ENCODE measurements at regions not wholly inside any gene's neighbourhood (a gene's known extent, or its start where the extent isn't known, plus 50 kb on each side); places are given as distances from the start of the nearest gene placed in this dataset.
"Not testable (repeated sequence)": the region's sequence is repeated elsewhere in the genome, so short reads cannot be mapped to it uniquely, and the experiment has no call there.

DNA sequence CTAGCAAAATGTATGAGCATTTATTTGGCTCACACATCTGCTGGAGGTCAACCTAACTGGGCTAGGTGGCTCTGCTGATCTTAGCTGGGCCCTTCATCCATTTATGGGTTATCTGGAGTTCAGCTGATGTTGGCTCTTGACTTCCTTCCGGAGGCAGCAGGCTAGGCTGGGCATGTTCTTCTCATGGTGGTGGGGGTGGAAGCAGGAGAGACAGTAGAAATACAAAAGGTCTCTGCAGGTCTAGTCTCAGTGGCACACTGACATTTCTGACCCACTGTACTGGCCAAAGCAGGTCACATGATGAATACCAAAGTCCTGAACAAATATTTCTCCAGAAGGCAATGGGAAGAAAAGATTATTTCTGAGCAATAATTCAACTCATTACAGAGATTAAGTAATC, 334.6 kb downstream of the CRPPA start:
- no peak for DNase-seq
- H3K36me3 ChIP-seq: no peaks in the 10 kb centered on the region
- 0 out of 2 replicates have a peak, but pooled peaks cover 7% of the 10 kb centered on the region for H3K4me1 ChIP-seq
- no peaks in the 10 kb centered on the region for H3K27me3 ChIP-seq
- H3K9me3 ChIP-seq: no peaks in the 10 kb centered on the region
- TF ChIP-seq, protein P1, sequence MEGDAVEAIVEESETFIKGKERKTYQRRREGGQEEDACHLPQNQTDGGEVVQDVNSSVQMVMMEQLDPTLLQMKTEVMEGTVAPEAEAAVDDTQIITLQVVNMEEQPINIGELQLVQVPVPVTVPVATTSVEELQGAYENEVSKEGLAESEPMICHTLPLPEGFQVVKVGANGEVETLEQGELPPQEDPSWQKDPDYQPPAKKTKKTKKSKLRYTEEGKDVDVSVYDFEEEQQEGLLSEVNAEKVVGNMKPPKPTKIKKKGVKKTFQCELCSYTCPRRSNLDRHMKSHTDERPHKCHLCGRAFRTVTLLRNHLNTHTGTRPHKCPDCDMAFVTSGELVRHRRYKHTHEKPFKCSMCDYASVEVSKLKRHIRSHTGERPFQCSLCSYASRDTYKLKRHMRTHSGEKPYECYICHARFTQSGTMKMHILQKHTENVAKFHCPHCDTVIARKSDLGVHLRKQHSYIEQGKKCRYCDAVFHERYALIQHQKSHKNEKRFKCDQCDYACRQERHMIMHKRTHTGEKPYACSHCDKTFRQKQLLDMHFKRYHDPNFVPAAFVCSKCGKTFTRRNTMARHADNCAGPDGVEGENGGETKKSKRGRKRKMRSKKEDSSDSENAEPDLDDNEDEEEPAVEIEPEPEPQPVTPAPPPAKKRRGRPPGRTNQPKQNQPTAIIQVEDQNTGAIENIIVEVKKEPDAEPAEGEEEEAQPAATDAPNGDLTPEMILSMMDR (IDR thresholded peaks at IDR 0.05; ENCODE audit: low read depth, low read length): no peak
- no peak overlapping the region for H3K4me3 ChIP-seq (ENCODE audit: low read depth, low read length)

DNA sequence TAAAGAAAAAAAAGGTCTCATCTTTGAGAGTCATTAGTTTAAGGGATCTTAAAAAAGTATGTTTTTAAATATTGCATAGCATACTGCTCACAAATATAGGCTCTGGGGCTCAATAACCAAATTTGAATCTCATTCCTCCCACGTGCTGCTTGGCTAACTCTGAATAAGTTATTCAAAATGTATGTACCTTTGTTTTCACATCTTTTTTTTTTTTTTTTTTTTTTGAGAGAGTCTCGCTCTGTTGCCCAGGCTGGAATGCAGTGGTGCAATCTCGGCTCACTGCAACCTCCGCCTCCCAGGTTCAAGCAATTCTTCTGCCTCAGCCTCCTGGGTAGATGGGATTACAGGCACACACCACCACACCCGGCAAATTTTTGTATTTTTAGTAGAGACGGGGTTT, 335.6 kb downstream of the CRPPA start:
- DNase-seq: not testable (repeated sequence)

DNA sequence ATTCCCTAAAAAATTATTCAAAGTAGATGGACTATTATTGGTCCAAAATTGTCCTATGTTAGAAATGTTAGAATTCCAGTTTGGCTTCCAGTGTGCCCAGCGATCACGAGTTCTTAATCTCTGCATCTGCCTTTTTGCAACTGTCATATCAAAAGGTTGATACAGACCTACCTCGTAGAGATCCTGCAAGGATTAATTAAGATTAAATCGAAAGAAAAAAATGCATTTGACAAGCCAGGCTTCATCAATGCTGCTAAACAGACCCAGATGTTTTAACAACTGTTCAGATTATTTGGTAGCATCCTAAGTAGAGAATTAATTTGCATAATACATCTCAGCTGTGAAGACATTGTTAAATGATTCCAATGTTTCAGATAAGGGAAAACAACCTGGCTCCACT, 336.5 kb downstream of the CRPPA start:
- H3K4me3 ChIP-seq (ENCODE audit: low read depth, low read length): no peak overlapping the region
- no peaks in the 10 kb centered on the region for H3K36me3 ChIP-seq
- no peak for DNase-seq
- TF ChIP-seq, protein P1 (IDR thresholded peaks at IDR 0.05; ENCODE audit: low read depth, low read length): no peak
- H3K9me3 ChIP-seq: no peaks in the 10 kb centered on the region
- no peaks in the 10 kb centered on the region for H3K27me3 ChIP-seq
- 0 out of 2 replicates have a peak, but pooled peaks cover 7% of the 10 kb centered on the region for H3K4me1 ChIP-seq

More for the DNA sequence above, 335.6 kb downstream of the CRPPA start:
- not testable (repeated sequence) for H3K9me3 ChIP-seq; H3K36me3 ChIP-seq; H3K27me3 ChIP-seq; H3K4me1 ChIP-seq; H3K4me3 ChIP-seq (ENCODE audit: low read depth, low read length)

DNA sequence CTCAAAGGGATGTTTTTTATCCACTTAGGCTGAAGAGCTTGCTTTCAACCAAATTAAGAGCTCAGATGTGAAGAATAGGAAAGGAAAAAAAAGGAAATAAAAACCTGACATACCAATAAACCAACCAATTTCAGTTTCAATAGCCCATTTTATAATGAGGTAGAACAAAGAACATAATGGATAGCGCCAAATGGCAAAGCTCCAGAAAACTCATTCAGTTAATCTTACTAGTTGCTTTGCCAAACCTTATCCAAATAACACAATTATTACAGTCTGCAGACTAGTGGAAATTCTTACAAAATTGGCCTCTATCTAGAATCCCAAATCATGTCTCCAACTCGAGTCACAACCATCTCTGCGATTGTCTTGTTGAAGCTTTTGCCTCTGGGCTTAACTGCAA, 337.0 kb downstream of the CRPPA start:
- Histone ChIP-seq H3K4me1 (0 out of 2 replicates have a peak, but pooled peaks cover 7% of the 10 kb centered on the region), H3K9me3 (no peaks in the 10 kb centered on the region), H3K36me3 (no peaks in the 10 kb centered on the region), H3K4me3 (ENCODE audit: low read depth, low read length) (no peak overlapping the region), H3K27me3 (no peaks in the 10 kb centered on the region)
- TF ChIP-seq, protein P1 (IDR thresholded peaks at IDR 0.05; ENCODE audit: low read depth, low read length): no peak
- no peak for DNase-seq

DNA sequence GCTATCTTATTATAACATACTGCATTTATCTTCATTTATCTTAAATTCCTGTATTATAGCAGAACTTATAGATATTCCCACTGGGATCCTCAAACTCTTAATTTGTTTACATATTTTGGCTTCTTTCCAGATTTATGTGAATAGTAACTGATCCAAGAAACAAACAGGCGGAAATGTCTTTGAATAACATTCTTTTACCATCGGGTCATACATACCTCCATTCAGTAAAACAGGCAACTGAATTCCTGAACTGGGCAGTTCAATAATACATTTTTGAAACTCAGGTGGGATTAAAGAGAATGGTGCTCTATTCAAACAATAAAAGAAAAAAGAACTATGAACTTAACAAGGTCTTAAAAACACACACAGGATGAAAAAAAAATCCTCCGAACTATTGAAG, 337.4 kb downstream of the CRPPA start:
- H3K9me3 ChIP-seq: no peaks in the 10 kb centered on the region
- H3K4me1 ChIP-seq: 0 out of 2 replicates have a peak, but pooled peaks cover 7% of the 10 kb centered on the region
- TF ChIP-seq, protein P1 (IDR thresholded peaks at IDR 0.05; ENCODE audit: low read depth, low read length): no peak
- no peak overlapping the region for H3K4me3 ChIP-seq (ENCODE audit: low read depth, low read length)
- no peaks in the 10 kb centered on the region for H3K27me3 ChIP-seq
- H3K36me3 ChIP-seq: no peaks in the 10 kb centered on the region
- no peak for DNase-seq

DNA sequence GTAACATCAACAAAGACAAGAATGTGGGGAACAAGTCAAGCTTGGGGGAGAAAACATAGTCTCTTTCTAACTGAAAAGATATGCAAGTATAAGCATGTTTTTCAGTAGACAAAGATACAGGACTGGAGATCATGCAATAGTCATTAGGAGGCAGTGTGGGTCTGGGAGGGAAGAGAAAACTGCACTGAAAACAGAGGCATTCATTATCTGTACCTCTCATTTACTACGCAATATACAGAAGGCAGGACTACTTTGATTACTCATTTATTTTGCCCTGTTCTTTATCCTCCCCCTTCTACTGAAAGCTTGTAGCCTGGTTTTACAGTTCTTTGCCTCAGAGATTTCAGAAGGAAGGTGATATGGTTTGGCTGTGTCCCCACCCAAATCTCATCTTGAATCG, 341.2 kb downstream of the CRPPA start:
- no peak overlapping the region for H3K4me3 ChIP-seq (ENCODE audit: low read depth, low read length)
- TF ChIP-seq, protein P1 (IDR thresholded peaks at IDR 0.05; ENCODE audit: low read depth, low read length): peak; percentile 14; the same call in 1 of the 2 replicates
- DNase-seq: no peak

DNA sequence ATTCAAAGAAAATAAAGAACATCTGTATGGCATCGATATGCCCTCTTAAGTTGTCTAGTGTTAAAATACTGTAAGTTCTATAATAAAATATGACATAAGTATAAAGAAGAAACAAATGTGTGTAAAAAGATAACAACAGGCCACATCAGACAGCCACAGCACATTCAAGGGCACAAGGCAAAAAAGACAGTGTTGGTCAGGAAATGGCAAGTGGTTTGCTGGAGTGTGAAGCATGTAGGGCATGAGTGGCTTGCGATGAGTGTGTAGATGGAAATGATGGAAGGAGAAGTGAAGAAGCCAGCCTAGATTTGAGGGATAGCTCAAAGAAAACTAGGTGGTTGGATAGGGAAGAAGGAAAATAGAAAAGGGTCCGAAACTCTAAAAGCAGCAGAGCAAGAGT, 341.6 kb downstream of the CRPPA start:
- H3K27me3 ChIP-seq: no peaks in the 10 kb centered on the region
- H3K4me3 ChIP-seq (ENCODE audit: low read depth, low read length): no peak overlapping the region
- no peaks in the 10 kb centered on the region for H3K36me3 ChIP-seq
- no peaks in the 10 kb centered on the region for H3K9me3 ChIP-seq
- no peak for DNase-seq
- H3K4me1 ChIP-seq: 0 out of 2 replicates have a peak, but pooled peaks cover 2% of the 10 kb centered on the region
- TF ChIP-seq, protein P1 (IDR thresholded peaks at IDR 0.05; ENCODE audit: low read depth, low read length): no peak

More for the DNA sequence above, 341.2 kb downstream of the CRPPA start:
- H3K9me3 ChIP-seq: no peaks in the 10 kb centered on the region
- H3K4me1 ChIP-seq: 0 out of 2 replicates have a peak, but pooled peaks cover 6% of the 10 kb centered on the region
- no peaks in the 10 kb centered on the region for H3K27me3 ChIP-seq
- no peaks in the 10 kb centered on the region for H3K36me3 ChIP-seq

Measured in BE2C (cell line).